SIG-M5 (cell line): ENCODE measurements at regions not wholly inside any gene's neighbourhood (a gene's known extent, or its start where the extent isn't known, plus 50 kb on each side); places are given as distances from the start of the nearest gene placed in this dataset.

Experiments
- DNase-seq: peaks from one replicate; lab custom pipeline; 2025; lab: John Stamatoyannopoulos, UW

DNA sequence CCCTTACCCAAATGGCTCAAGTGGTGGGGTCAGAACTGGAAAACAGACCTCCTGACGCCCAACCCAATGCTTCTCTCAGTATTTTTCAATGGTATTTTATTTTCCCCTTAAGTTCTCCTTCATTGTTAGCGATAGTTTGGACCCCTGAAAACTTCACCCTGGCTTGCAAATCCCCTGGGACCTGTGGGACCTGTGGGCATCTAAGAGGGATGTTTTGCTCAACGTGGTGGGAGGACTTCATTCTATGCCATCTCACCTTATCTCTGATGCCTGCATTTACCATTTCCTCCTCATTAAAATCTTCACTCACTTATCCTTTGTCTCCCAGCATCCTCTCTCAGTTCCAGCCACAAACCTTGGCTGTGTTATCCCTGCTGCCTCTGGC, 59.4 kb upstream of the GZMB start:
- DNase-seq: no peak

- DNase-seq: no peak
These were observed 58.7 kb upstream of the GZMB start for GRCh38 chr14:24692382-24693352.

GRCh38 chr14:24690492-24690891, 56.5 kb upstream of the GZMB start:
- no peak for DNase-seq

GRCh38 chr14:24688030-24688658, 54.2 kb upstream of the GZMB start:
- no peak for DNase-seq
